OCI-LY1 (cell line): ENCODE measurements at regions not wholly inside any gene's neighbourhood (a gene's known extent, or its start where the extent isn't known, plus 50 kb on each side); places are given as distances from the start of the nearest gene placed in this dataset.

Experiments
- H2AFZ ChIP-seq: fragments of 200-600 bp; sonication (generic), shearing (Covaris generic); 2 replicates; pipeline ENCODE4 v1.6.0; 2014; ENCODE audit warnings: antibody characterized with exemption, mild to moderate bottlenecking, low read length
- H3F3A ChIP-seq: fragments of 200-600 bp; sonication (generic), shearing (Covaris generic); 2 replicates; pipeline ENCODE4 v1.6.0; 2014; ENCODE audit warnings: mild to moderate bottlenecking, antibody characterized with exemption, low read length, moderate library complexity; ENCODE audit not compliant: insufficient read depth
- H3K27ac ChIP-seq: fragments of 200-600 bp; sonication (generic); 2 replicates; pipeline ENCODE4 v1.5.1; 2014; ENCODE audit warnings: low read length, mixed run types, mild to moderate bottlenecking, low read depth; ENCODE audit not compliant: poor library complexity, severe bottlenecking
- H3K27me3 ChIP-seq: fragments of 200-600 bp; sonication (generic); 2 replicates; pipeline ENCODE4 v1.6.0; 2014; ENCODE audit warnings: antibody characterized with exemption, mild to moderate bottlenecking, low read length, moderate library complexity; ENCODE audit not compliant: insufficient read depth
- H3K36me3 ChIP-seq: fragments of 200-600 bp; sonication (generic); 2 replicates; pipeline ENCODE4 v1.6.1; 2014; ENCODE audit warnings: mild to moderate bottlenecking, antibody characterized with exemption, low read length, moderate library complexity, mixed read lengths; ENCODE audit not compliant: insufficient read depth
- H3K4me1 ChIP-seq: fragments of 200-600 bp; sonication (generic); 2 replicates; pipeline ENCODE4 v1.5.1; 2014; ENCODE audit warnings: mild to moderate bottlenecking, low read length, moderate library complexity; ENCODE audit not compliant: insufficient read depth, severe bottlenecking
- H3K4me2 ChIP-seq: fragments of 200-600 bp; sonication (generic), shearing (Covaris generic); 2 replicates; pipeline ENCODE4 v1.6.1; 2014; ENCODE audit warnings: low read length
- H3K4me3 ChIP-seq: fragments of 200-600 bp; sonication (generic); 2 replicates; pipeline ENCODE4 v1.5.1; 2014; ENCODE audit warnings: low read length, low read depth, mild to moderate bottlenecking, mixed read lengths; ENCODE audit not compliant: poor library complexity, severe bottlenecking
- H3K79me2 ChIP-seq: fragments of 200-600 bp; shearing (Covaris generic); 2 replicates; pipeline ENCODE4 v1.6.1; 2016; ENCODE audit warnings: mixed run types, low read length, mixed read lengths; ENCODE audit not compliant: insufficient read depth
- H3K9ac ChIP-seq: fragments of 200-600 bp; sonication (generic), shearing (Covaris generic); 2 replicates; pipeline ENCODE4 v1.6.1; 2014; ENCODE audit warnings: mild to moderate bottlenecking, low read length, mixed read lengths
- H3K9me2 ChIP-seq: fragments of 200-600 bp; sonication (generic), shearing (Covaris generic); 2 replicates; pipeline ENCODE4 v1.6.1; 2014; ENCODE audit warnings: low read depth, mild to moderate bottlenecking, low read length, mixed read lengths
- H3K9me3 ChIP-seq: fragments of 200-600 bp; shearing (Covaris generic); 2 replicates; pipeline ENCODE4 v1.6.1; 2014; ENCODE audit warnings: low read length, mixed read lengths
- H4K20me1 ChIP-seq: fragments of 200-600 bp; sonication (generic), shearing (Covaris generic); 2 replicates; pipeline ENCODE4 v1.6.0; 2016; ENCODE audit warnings: mild to moderate bottlenecking, low read length; ENCODE audit not compliant: insufficient read depth
- CTCF ChIP-seq: fragments of 200-600 bp; sonication (generic), shearing (Covaris generic); IDR thresholded peaks from 2 replicates; pipeline ENCODE4 v1.5.1; 2017; ENCODE audit warnings: mild to moderate bottlenecking, antibody characterized with exemption, low read length, moderate library complexity, mixed read lengths
- EZH2 ChIP-seq: fragments of 200-600 bp; sonication (generic), shearing (Covaris generic); IDR thresholded peaks from 2 replicates; pipeline ENCODE4 v1.8.0; 2017; ENCODE audit warnings: borderline replicate concordance, mixed run types, mild to moderate bottlenecking, antibody characterized with exemption, low read length, moderate library complexity, mixed read lengths

DNA sequence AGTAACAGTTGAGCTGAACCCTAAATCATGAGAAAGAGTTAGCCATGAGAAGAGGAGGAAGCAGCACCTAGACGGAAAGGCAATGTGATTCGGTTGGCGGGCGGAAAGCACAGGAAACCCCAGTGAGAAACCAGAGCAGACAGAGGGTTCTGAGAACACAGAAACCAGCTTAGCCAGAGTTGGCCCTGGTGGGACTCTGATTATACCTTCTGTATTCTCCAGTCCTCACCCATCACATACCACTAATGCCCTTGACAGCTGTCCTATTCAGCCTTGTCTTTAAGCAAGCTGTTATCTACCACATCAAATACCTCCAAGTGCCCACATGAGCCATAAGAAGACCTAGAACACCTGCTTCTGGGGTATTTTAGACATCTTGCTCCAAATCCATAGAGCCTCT, 58.9 kb upstream of the LRRC1 start:
- H3K27me3 ChIP-seq, result no peaks in the 10 kb centered on the region
- TF ChIP-seq EZH2 (no peak), CTCF (no peak)
- no peaks in the 10 kb centered on the region for H3K36me3 ChIP-seq
- H3K27ac ChIP-seq, result no peak overlapping the region
- no peaks in the 10 kb centered on the region for H4K20me1 ChIP-seq
- H3K9me3 ChIP-seq, result no peaks in the 10 kb centered on the region
- no peaks in the 10 kb centered on the region for H3F3A ChIP-seq
- no peak overlapping the region for H3K4me2 ChIP-seq
- no peaks in the 10 kb centered on the region for H3K79me2 ChIP-seq
- no peak overlapping the region for H2AFZ ChIP-seq
- no peaks in the 10 kb centered on the region for H3K4me1 ChIP-seq
- no peak overlapping the region for H3K4me3 ChIP-seq
- H3K9ac ChIP-seq, result no peak overlapping the region
- H3K9me2 ChIP-seq, result no peaks in the 10 kb centered on the region

GRCh38 chr6:53734473-53735299, 60.1 kb upstream of the LRRC1 start:
- Histone ChIP-seq H2AFZ (no peak overlapping the region), H3K27ac (no peak overlapping the region), H3K9me2 (no peaks in the 10 kb centered on the region)

DNA sequence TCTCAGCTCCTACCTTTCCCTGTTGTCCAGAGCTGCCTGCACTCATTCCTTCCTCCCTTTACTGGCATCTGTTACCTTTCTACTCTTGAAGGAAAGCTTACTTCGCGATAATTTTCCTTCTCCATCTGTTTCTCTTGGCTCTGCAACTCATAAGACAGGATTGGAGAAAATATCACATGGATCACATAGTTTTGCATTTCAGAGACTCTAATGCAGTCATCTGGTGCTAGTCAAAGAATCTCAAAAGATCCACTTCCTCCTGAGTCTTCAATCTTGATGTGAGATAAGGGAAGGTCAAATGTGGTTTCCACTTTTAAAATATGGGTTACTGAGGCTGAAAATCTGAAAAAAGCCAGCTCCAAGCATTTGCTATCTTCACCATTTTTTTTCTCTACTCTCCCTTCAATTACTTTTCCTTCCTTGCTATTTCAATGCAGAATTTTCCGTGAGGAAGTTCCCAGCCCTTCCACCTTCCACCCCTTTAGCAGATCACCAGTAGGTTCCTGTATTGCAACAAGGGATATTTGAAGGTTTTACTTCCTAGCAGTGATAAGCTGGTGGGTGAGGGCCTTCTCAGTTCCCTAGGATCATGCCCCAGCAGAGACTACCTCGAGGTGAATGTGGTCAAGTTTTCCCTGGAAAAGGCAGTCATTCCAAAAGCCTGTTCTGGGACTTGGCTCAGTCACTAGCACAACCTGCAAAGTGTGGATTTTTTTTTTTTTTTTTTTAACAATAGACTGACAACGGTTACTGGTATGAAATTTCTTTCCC, 62.8 kb upstream of the LRRC1 start:
- H3F3A ChIP-seq, result no peaks in the 10 kb centered on the region
- no peak overlapping the region for H3K9ac ChIP-seq
- H3K4me1 ChIP-seq, result no peaks in the 10 kb centered on the region
- no peak overlapping the region for H3K27ac ChIP-seq
- H2AFZ ChIP-seq, result no peak overlapping the region
- H3K36me3 ChIP-seq, result no peaks in the 10 kb centered on the region
- no peaks in the 10 kb centered on the region; the same call in 1 of the 2 replicates for H3K27me3 ChIP-seq
- H3K4me3 ChIP-seq, result no peak overlapping the region
- no peaks in the 10 kb centered on the region for H3K9me2 ChIP-seq
- H3K9me3 ChIP-seq, result no peaks in the 10 kb centered on the region
- TF ChIP-seq CTCF, result no peak
- no peak for TF ChIP-seq EZH2
- no peak overlapping the region for H3K4me2 ChIP-seq
- H4K20me1 ChIP-seq, result no peaks in the 10 kb centered on the region
- no peaks in the 10 kb centered on the region for H3K79me2 ChIP-seq

More at GRCh38 chr6:53734473-53735299, 60.1 kb upstream of the LRRC1 start:
- Histone ChIP-seq H4K20me1 (no peaks in the 10 kb centered on the region), H3K9me3 (no peaks in the 10 kb centered on the region), H3K4me2 (no peak overlapping the region), H3K79me2 (no peaks in the 10 kb centered on the region), H3K27me3 (no peaks in the 10 kb centered on the region), H3K36me3 (no peaks in the 10 kb centered on the region), H3F3A (no peaks in the 10 kb centered on the region), H3K4me3 (no peak overlapping the region), H3K9ac (no peak overlapping the region), H3K4me1 (no peaks in the 10 kb centered on the region)
- peak; percentile 56 for TF ChIP-seq CTCF
- TF ChIP-seq EZH2, result no peak
